ENCODE measurements at regions not wholly inside any gene's neighbourhood (a gene's known extent, or its start where the extent isn't known, plus 50 kb on each side); places are given as distances from the start of the nearest gene placed in this dataset.
A peak's percentile ranks its signal among the peaks of the same experiment; 100 is the strongest.

DNA sequence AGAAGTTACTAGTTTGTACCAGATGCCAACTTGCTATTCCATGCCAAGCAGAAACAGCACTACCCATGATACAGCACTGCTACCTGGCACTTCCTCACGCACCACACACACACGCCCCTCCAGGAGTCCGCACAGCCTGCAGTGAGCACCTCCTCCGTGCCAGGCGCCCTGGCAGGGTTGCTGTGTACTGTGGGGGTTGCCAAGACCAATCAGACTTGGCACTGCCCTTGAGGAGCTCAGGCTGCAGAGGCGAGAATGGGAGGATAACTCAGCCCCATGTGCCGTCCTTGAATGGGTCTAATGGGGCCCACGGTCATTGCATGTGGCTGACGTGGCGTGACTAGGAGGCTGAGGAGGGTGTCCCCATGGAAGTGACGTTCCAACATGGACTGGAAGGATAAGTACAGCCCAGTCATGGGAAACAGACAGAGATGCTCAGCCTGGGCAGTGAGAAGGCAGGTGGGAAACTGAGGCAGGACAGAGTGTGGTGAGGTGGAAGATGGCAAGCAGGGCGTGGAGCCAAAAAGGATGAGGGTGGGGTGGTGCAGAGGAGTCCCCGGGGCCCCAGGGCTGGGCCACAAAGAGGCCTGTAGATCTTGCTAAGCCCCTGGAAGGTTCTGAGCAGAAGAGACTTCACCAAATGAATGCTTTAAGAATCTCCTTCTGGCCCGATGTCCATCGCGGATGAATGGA is 65.3 kb upstream of the C14orf180 start (continued):
- TF ChIP-seq MAZ (IDR thresholded peaks at IDR 0.05; ENCODE audit: borderline replicate concordance, low read depth, low read length) = no peak
- TF ChIP-seq ZNF302 (CRISPR knock-in tag; IDR thresholded peaks at IDR 0.05) = no peak
- no peak for TF ChIP-seq HEYL (CRISPR knock-in tag; IDR thresholded peaks at IDR 0.05)

DNA sequence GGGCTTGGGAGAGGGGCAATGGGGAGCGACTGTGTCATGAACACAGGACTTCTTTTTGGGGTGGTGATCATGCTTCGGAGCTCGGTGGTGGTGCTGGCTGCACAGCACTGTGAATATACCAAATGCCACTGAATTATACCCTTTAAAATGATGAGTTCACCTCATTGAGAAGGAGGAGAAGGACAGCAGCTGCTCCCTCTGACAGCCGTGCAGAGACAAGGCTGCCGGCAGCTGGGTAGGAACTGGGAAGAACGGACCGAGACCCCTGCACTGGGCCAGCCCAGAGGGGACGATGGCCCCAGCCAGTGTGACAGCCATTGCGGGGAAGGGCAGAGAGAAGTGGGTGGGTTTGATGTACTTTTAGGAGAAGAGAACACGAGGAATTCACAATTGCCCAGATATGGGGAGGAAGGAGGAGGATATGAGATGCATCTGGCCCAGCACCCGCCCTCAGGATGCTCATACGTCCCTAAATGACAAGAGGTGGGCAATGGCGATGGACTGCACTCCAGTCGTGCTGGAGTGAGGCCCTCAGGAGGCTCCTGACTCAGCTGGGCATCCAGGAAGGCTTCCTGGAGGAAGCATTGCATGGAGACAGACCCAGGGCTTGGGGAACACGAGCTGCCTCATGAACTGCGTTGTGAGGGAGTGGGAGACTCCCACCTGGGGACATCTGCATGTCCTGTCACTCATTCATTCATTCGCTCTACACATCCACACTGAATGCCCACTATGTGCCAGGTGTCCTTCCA is 64.3 kb upstream of the C14orf180 start:
- ChIA-PET POLR2A (no interaction called here), CTCF (interaction anchor here (0.9 to 1.0 kb wide), 2 partner anchors 30 to 194 kb away, joined by 3 read pairs; no protein-coding TSS in a partner anchor)
- ATAC-seq (no peak), FAIRE-seq (no peak), DNase-seq (ENCODE audit: low read depth in 1 of 2, low spot score in 1 of 2) (no peak)
- no peak overlapping the region for H3K27ac ChIP-seq
- peaks cover 19% of the 10 kb centered on the region for H3K9me3 ChIP-seq
- no peaks in the 10 kb centered on the region for H3K4me1 ChIP-seq
- 17% methylated on average over 17 of the region's 17 CpGs for WGBS (ENCODE audit: missing lambda C conversion rate)
- TF ChIP-seq ZFP36 (IDR thresholded peaks at IDR 0.05; ENCODE audit: borderline replicate concordance, partially characterized antibody) = peak; percentile 13
- no peak for TF ChIP-seq MAZ (IDR thresholded peaks at IDR 0.05; ENCODE audit: borderline replicate concordance, low read depth, low read length)
- H3K4me3 ChIP-seq = no peak overlapping the region
- no peak overlapping the region for H3K4me2 ChIP-seq

DNA sequence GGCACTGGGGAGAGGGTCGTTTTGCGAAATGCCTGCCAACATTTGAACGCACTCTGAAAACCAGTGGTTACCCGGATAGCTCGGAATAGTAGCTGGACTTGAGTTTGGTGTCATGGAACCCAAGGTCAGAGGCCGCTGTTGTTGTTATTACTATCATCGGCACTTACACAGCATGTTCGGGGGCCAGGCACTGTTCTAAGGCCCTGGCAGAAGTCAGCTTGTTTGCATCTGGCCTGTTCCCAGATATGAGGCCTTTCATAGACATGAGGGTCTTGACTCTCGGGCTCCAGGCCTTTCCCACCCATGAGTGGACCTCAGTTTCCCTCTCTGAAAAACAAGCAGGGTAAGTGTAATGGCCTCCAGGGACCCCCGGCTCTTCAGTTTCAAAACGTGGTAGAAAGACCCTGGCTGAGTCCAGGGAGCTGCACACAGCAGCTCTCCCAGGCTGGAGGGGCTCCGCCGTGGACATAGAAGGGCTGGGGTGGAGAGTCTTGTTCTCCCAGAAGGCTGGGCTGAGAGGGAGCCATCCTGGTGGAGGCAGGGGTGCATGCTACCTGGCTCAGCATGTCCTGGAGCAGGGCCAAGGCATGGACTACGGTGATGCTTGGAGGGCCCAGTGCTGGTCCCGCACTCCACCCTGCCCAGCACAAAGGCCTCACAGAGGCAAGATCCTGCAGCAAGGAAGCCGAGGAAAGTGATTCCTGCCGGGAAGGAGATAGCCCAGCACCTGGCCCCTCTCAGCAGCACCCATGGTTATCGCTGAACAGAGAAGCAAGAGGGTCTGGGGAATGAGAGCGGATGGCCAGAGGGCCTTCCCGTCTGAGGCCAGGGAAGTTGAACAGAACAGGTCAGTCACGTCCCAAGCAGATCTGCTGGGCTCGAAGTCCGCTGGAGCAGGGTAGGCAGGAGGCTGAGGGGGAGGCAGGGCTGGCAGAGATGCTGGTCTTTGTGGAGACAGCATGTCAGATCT is 63.5 kb upstream of the C14orf180 start:
- H3K4me1 ChIP-seq = no peaks in the 10 kb centered on the region
- TF ChIP-seq TP53 (CRISPR knock-in tag; IDR thresholded peaks at IDR 0.05) (no peak), RFX5 (IDR thresholded peaks at IDR 0.05) (no peak), POLR2A (IDR thresholded peaks at IDR 0.05; ENCODE audit: low read length) (no peak), HOXB5 (CRISPR knock-in tag; IDR thresholded peaks at IDR 0.05) (no peak), NR3C1 (IDR thresholded peaks at IDR 0.05) (no peak), BHLHE40 (IDR thresholded peaks at IDR 0.05; ENCODE audit: low read depth, low read length) (no peak), MAFK (IDR thresholded peaks at IDR 0.05; ENCODE audit: partially characterized antibody) (no peak), CHD2 (IDR thresholded peaks at IDR 0.05; ENCODE audit: low read length, partially characterized antibody) (no peak), EHMT2 (IDR thresholded peaks at IDR 0.05; ENCODE audit: low read depth) (no peak), HEYL (CRISPR knock-in tag; IDR thresholded peaks at IDR 0.05) (no peak), CHD4 (IDR thresholded peaks at IDR 0.05; ENCODE audit: borderline replicate concordance) (no peak), ZC3H11A (IDR thresholded peaks at IDR 0.05) (no peak), ZSCAN20 (CRISPR knock-in tag; IDR thresholded peaks at IDR 0.05) (no peak), PHF8 (IDR thresholded peaks at IDR 0.05; ENCODE audit: borderline replicate concordance, low read depth) (no peak), NFE2L2 (conservative IDR thresholded peaks at IDR 0.05; ENCODE audit: low read length) (no peak)
- TF ChIP-seq, protein P1, sequence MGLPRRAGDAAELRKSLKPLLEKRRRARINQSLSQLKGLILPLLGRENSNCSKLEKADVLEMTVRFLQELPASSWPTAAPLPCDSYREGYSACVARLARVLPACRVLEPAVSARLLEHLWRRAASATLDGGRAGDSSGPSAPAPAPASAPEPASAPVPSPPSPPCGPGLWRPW (IDR thresholded peaks at IDR 0.05) = no peak
- TF ChIP-seq, protein P2, sequence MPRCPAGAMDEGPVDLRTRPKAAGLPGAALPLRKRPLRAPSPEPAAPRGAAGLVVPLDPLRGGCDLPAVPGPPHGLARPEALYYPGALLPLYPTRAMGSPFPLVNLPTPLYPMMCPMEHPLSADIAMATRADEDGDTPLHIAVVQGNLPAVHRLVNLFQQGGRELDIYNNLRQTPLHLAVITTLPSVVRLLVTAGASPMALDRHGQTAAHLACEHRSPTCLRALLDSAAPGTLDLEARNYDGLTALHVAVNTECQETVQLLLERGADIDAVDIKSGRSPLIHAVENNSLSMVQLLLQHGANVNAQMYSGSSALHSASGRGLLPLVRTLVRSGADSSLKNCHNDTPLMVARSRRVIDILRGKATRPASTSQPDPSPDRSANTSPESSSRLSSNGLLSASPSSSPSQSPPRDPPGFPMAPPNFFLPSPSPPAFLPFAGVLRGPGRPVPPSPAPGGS (IDR thresholded peaks at IDR 0.05) = no peak
- TF ChIP-seq, protein P3, sequence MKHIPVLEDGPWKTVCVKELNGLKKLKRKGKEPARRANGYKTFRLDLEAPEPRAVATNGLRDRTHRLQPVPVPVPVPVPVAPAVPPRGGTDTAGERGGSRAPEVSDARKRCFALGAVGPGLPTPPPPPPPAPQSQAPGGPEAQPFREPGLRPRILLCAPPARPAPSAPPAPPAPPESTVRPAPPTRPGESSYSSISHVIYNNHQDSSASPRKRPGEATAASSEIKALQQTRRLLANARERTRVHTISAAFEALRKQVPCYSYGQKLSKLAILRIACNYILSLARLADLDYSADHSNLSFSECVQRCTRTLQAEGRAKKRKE (CRISPR knock-in tag; IDR thresholded peaks at IDR 0.05; ENCODE audit: low read depth) = no peak
- TF ChIP-seq, protein P4, sequence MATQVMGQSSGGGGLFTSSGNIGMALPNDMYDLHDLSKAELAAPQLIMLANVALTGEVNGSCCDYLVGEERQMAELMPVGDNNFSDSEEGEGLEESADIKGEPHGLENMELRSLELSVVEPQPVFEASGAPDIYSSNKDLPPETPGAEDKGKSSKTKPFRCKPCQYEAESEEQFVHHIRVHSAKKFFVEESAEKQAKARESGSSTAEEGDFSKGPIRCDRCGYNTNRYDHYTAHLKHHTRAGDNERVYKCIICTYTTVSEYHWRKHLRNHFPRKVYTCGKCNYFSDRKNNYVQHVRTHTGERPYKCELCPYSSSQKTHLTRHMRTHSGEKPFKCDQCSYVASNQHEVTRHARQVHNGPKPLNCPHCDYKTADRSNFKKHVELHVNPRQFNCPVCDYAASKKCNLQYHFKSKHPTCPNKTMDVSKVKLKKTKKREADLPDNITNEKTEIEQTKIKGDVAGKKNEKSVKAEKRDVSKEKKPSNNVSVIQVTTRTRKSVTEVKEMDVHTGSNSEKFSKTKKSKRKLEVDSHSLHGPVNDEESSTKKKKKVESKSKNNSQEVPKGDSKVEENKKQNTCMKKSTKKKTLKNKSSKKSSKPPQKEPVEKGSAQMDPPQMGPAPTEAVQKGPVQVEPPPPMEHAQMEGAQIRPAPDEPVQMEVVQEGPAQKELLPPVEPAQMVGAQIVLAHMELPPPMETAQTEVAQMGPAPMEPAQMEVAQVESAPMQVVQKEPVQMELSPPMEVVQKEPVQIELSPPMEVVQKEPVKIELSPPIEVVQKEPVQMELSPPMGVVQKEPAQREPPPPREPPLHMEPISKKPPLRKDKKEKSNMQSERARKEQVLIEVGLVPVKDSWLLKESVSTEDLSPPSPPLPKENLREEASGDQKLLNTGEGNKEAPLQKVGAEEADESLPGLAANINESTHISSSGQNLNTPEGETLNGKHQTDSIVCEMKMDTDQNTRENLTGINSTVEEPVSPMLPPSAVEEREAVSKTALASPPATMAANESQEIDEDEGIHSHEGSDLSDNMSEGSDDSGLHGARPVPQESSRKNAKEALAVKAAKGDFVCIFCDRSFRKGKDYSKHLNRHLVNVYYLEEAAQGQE (IDR thresholded peaks at IDR 0.05) = no peak
- DNase-seq (ENCODE audit: low read depth in 1 of 2, low spot score in 1 of 2) (no peak), FAIRE-seq (no peak), ATAC-seq (no peak)
- no peak overlapping the region for H3K4me3 ChIP-seq
- H3K9me3 ChIP-seq = peaks cover 19% of the 10 kb centered on the region
- no peak overlapping the region for H3K27ac ChIP-seq
- H3K4me2 ChIP-seq = no peak overlapping the region
- POLR2A ChIA-PET = no interaction called here
- WGBS (ENCODE audit: missing lambda C conversion rate) = 45% methylated on average over 21 of the region's 23 CpGs
- CTCF ChIA-PET = interaction anchor here (1.0 kb wide), 1 partner anchor 193 kb away, joined by 3 read pairs; no protein-coding TSS in a partner anchor

All from A549 (cell line).